Naive thymus-derived CD4-positive, alpha-beta T cell (primary cell): ENCODE measurements at regions not wholly inside any gene's neighbourhood (a gene's known extent, or its start where the extent isn't known, plus 50 kb on each side); places are given as distances from the start of the nearest gene placed in this dataset.
"Not testable (repeated sequence)": the region's sequence is repeated elsewhere in the genome, so short reads cannot be mapped to it uniquely, and the experiment has no call there.

Experiments
- ATAC-seq: fragments of 150-1000 bp; cut with Tn5 transposase; 2 replicates; pipeline ENCODE4 v1.10.0; 2021; ENCODE audit warnings: mild to moderate bottlenecking, moderate library complexity
- CTCF ChIA-PET: fragments of 350-600 bp; sonication (Branson Sonifier 250); formaldehyde crosslinking; loops from one replicate; lab custom pipeline; 2021; ENCODE audit warnings: antibody characterized with exemption; lab: Charles Lee
- POLR2A ChIA-PET: fragments of 350-600 bp; sonication (Branson Sonifier 250); formaldehyde crosslinking; loops from one replicate; lab custom pipeline; 2021; ENCODE audit warnings: antibody characterized with exemption, inconsistent platforms; lab: Charles Lee
- DNase-seq, 9 donors: peaks; one replicate each; pipeline versions ENCODE4 v3.0.0 to v3.0.0-alpha.2; 2020 to 2022; ENCODE audit warnings: mixed read lengths in 1 of 9
- H3K27ac ChIP-seq: one replicate; pipeline ENCODE4 v1.7.0; 2013; ENCODE audit warnings: mild to moderate bottlenecking, low read depth, low read length, moderate library complexity
- H3K27me3 ChIP-seq, 2 donors: one replicate each; pipeline ENCODE4 v1.7.0; 2013; ENCODE audit warnings: low read length in 2 of 2, mild to moderate bottlenecking in 2 of 2, moderate library complexity in 2 of 2; ENCODE audit not compliant: control insufficient read depth in 2 of 2, insufficient read depth in 2 of 2
- H3K36me3 ChIP-seq, 3 experiments: 1 replicate in 2 of 3; 2 replicates in 1 of 3; pipeline ENCODE4 v1.7.0; 2013; ENCODE audit warnings: low read length in 3 of 3, mild to moderate bottlenecking in 3 of 3, moderate library complexity in 1 of 3; ENCODE audit not compliant: insufficient read depth in 3 of 3, control insufficient read depth in 2 of 3
- H3K4me1 ChIP-seq, 2 donors: one replicate each; pipeline ENCODE4 v1.7.0; 2013; ENCODE audit warnings: low read length in 2 of 2, mild to moderate bottlenecking in 2 of 2, moderate library complexity in 1 of 2; ENCODE audit not compliant: control insufficient read depth in 2 of 2, insufficient read depth in 2 of 2
- H3K4me3 ChIP-seq: 2 replicates; pipeline ENCODE4 v1.7.0; 2013; ENCODE audit warnings: mild to moderate bottlenecking, low read length
- H3K9me3 ChIP-seq, 3 experiments: 1 replicate in 2 of 3; 2 replicates in 1 of 3; pipeline ENCODE4 v1.7.0; 2013; ENCODE audit warnings: low read length in 3 of 3; ENCODE audit not compliant: control insufficient read depth in 2 of 3
- H3K27ac Mint-ChIP-seq, 9 donors: one replicate each; pipeline ENCODE4 v1.8.0; 2020 to 2022; ENCODE audit warnings: mixed read lengths in 9 of 9, mild to moderate bottlenecking in 8 of 9, moderate library complexity in 5 of 9, inconsistent platforms in 2 of 9
- H3K27me3 Mint-ChIP-seq, 5 donors: one replicate each; pipeline ENCODE4 v1.8.0; 2021 to 2022; ENCODE audit warnings: mixed read lengths in 5 of 5, mild to moderate bottlenecking in 1 of 5
- H3K36me3 Mint-ChIP-seq, 5 donors: one replicate each; pipeline ENCODE4 v1.8.0; 2020 to 2022; ENCODE audit warnings: mixed read lengths in 5 of 5, mild to moderate bottlenecking in 3 of 5, inconsistent platforms in 1 of 5
- H3K4me1 Mint-ChIP-seq, 7 donors: one replicate each; pipeline ENCODE4 v1.8.0; 2020 to 2022; ENCODE audit warnings: mixed read lengths in 7 of 7, mild to moderate bottlenecking in 3 of 7, inconsistent platforms in 1 of 7
- H3K4me3 Mint-ChIP-seq, 10 donors: one replicate each; pipeline ENCODE4 v1.8.0; 2020 to 2022; ENCODE audit warnings: mild to moderate bottlenecking in 10 of 10, mixed read lengths in 10 of 10, moderate library complexity in 6 of 10, inconsistent platforms in 2 of 10
- H3K9me3 Mint-ChIP-seq, 11 donors: one replicate each; pipeline ENCODE4 v1.8.0; 2020 to 2022; ENCODE audit warnings: mixed read lengths in 11 of 11, mild to moderate bottlenecking in 4 of 11, inconsistent platforms in 1 of 11, moderate library complexity in 1 of 11
- intact Hi-C, 2 donors: fragments of 100-400 bp; cut with micrococcal nuclease; formaldehyde crosslinking; loops; one replicate each; pipeline ENCODE4 v1.15.1; 2023

DNA sequence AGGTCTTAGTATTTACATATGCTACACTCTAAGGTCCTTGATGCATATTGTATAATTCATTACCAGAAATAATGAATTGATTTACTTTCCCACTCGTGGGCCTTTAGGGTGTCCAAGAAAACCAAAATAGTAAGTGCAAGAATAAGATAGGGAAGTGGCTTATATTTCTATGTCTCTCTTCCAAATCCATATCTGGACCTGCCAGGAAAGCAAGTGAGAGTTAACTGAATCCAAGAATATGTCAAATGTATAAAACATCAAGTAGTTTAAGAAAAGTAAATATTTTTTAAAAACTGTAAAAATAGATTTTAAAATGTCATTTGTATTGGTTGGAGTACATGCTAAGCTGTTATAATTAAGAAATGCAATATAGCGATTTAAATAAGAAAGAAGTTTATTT lies 1072.1 kb downstream of the OTOL1 start:
- Histone ChIP-seq H3K27ac (no peak overlapping the region), H3K27me3 (no peaks in the 10 kb centered on the region), H3K4me1 (no peaks in the 10 kb centered on the region), H3K4me3 (no peak overlapping the region), H3K9me3 (no peaks in the 10 kb centered on the region), H3K36me3 (no peaks in the 10 kb centered on the region)
- intact Hi-C loops = no loop called here
- H3K9me3 Mint-ChIP-seq = peaks cover 0 to 14% (median 0%) of the 10 kb centered on the region in 11 donors
- H3K27me3 Mint-ChIP-seq = no peaks in the 10 kb centered on the region
- H3K4me1 Mint-ChIP-seq = no peaks in the 10 kb centered on the region
- no peak overlapping the region for H3K27ac Mint-ChIP-seq
- CTCF ChIA-PET = interaction anchor here (0.5 kb wide), 1 partner anchor 30 kb away, joined by 3 read pairs; no protein-coding TSS in a partner anchor
- DNase-seq (no peak), ATAC-seq (no peak)
- no peak overlapping the region for H3K4me3 Mint-ChIP-seq
- H3K36me3 Mint-ChIP-seq = no peaks in the 10 kb centered on the region
- POLR2A ChIA-PET = no interaction called here

DNA sequence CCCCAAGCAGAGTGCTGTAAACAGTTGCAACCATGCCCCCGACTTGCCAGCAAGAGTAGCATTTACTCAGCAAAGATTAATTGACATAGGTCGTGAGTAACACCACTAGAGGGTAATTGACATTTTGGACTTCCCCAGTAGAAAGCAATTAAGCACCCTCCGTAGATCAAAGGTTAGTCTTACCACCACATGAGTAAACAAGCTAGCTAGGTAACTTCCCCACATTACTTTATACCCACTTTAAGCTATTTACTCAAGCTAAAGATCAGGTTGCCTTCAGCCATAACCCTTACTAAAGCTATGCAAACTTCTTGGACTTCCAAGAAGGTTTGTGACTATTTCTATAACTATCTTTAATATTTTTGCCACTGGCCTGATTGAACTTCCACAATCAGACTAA lies 1072.7 kb downstream of the OTOL1 start:
- ChIA-PET POLR2A (no interaction called here), CTCF (interaction anchor here (0.5 kb wide), 1 partner anchor 30 kb away, joined by 3 read pairs; no protein-coding TSS in a partner anchor)
- DNase-seq = no peak
- ATAC-seq = no peak
- no peaks in the 10 kb centered on the region for H3K4me1 Mint-ChIP-seq
- intact Hi-C loops = no loop called here
- H3K27me3 Mint-ChIP-seq = no peaks in the 10 kb centered on the region
- H3K36me3 Mint-ChIP-seq = no peaks in the 10 kb centered on the region
- no peak overlapping the region for H3K4me3 ChIP-seq
- no peaks in the 10 kb centered on the region for H3K4me1 ChIP-seq
- peaks cover 0 to 14% (median 0%) of the 10 kb centered on the region in 11 donors for H3K9me3 Mint-ChIP-seq
- H3K36me3 ChIP-seq = no peaks in the 10 kb centered on the region
- no peak overlapping the region for H3K27ac Mint-ChIP-seq
- H3K4me3 Mint-ChIP-seq = no peak overlapping the region
- H3K9me3 ChIP-seq = no peaks in the 10 kb centered on the region
- H3K27ac ChIP-seq = no peak overlapping the region
- H3K27me3 ChIP-seq = no peaks in the 10 kb centered on the region

DNA sequence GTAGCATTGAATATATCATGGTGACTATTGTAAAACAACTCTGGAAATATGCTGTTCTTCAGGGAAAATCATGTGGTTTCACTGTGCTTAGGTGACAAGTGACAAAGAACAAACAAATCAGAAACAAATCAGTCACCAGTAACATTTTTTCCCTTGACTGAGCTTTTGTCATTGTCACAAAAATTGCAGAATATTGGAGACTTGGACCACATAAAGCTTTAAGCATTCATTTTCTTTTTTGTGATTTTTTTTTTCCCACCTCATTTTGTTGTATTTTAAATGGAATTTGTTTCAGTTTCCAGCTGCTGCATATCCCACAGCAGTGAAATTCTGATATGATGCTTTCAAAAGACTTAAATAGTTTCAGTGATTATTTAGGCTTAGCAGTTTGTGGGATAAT lies 1088.4 kb downstream of the OTOL1 start:
- H3K27ac Mint-ChIP-seq = no peak overlapping the region
- no peaks in the 10 kb centered on the region for H3K36me3 ChIP-seq
- H3K9me3 Mint-ChIP-seq = peaks cover 0 to 20% (median 4%) of the 10 kb centered on the region in 11 donors
- intact Hi-C loops = no loop called here
- CTCF ChIA-PET = no interaction called here
- H3K4me1 Mint-ChIP-seq = no peaks in the 10 kb centered on the region
- no peak overlapping the region for H3K4me3 ChIP-seq
- no peaks in the 10 kb centered on the region for H3K9me3 ChIP-seq
- H3K27me3 Mint-ChIP-seq = no peaks in the 10 kb centered on the region
- ATAC-seq (no peak), DNase-seq (no peak)
- no peaks in the 10 kb centered on the region for H3K4me1 ChIP-seq
- no peak overlapping the region for H3K27ac ChIP-seq
- H3K4me3 Mint-ChIP-seq = no peak overlapping the region
- POLR2A ChIA-PET = no interaction called here
- H3K27me3 ChIP-seq = no peaks in the 10 kb centered on the region
- H3K36me3 Mint-ChIP-seq = no peaks in the 10 kb centered on the region

DNA sequence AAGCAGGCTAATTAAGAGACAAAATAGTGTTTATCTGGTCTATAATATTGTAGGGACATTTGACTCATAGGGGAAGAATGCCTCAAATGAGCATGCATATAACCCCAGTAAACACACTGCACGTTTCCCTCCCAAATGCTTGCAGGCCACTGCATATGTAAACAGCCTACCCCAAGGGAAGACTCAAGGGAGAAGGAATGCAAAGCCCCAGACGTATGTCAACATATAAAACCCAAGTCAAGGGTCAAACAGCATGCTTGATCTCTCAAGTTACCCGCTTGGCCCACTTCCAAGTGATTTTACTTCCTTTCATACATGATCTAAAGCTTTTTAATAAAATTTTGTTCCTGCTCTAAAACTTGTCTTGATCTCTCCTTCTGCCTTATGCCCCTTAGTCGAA lies 1090.0 kb downstream of the OTOL1 start:
- no peak overlapping the region for H3K4me3 Mint-ChIP-seq
- no peak overlapping the region for H3K27ac Mint-ChIP-seq
- peaks cover 0 to 15% (median 4%) of the 10 kb centered on the region in 11 donors for H3K9me3 Mint-ChIP-seq
- intact Hi-C loops = no loop called here
- Histone ChIP-seq H3K27me3 (no peaks in the 10 kb centered on the region), H3K9me3 (no peaks in the 10 kb centered on the region), H3K4me3 (no peak overlapping the region), H3K27ac (no peak overlapping the region), H3K4me1 (no peaks in the 10 kb centered on the region), H3K36me3 (no peaks in the 10 kb centered on the region)
- no peaks in the 10 kb centered on the region for H3K4me1 Mint-ChIP-seq
- DNase-seq (no peak), ATAC-seq (no peak)
- H3K36me3 Mint-ChIP-seq = no peaks in the 10 kb centered on the region
- ChIA-PET CTCF (no interaction called here), POLR2A (no interaction called here)
- no peaks in the 10 kb centered on the region for H3K27me3 Mint-ChIP-seq

DNA sequence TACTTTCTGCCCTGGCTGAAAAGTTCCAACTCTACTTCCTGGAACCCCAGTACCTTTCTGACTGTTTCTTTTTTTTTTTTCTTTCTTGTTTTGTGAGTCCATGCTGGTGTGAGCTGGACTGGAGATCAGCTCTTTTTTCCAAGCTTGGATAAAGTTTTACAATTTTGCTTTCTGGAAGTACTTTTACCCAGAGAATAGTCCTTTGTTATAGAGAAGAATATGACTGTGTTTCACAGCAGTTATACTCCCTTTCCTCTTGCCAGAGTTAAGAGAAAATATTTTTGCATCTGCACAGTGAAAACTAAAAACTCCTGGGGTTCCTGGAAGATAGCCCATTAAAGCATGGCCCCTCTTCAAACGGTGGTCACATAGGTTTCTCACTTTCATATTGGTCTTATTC lies 1100.6 kb downstream of the OTOL1 start:
- H3K4me3 ChIP-seq = no peak overlapping the region
- H3K4me1 ChIP-seq = no peaks in the 10 kb centered on the region
- no peaks in the 10 kb centered on the region for H3K27me3 ChIP-seq
- no peaks in the 10 kb centered on the region for H3K36me3 ChIP-seq
- no peak overlapping the region for H3K27ac ChIP-seq
- H3K27me3 Mint-ChIP-seq = no peaks in the 10 kb centered on the region
- intact Hi-C loops = no loop called here
- no peak overlapping the region for H3K27ac Mint-ChIP-seq
- no peak overlapping the region for H3K4me3 Mint-ChIP-seq
- DNase-seq (no peak), ATAC-seq (no peak)
- H3K9me3 ChIP-seq = no peaks in the 10 kb centered on the region
- POLR2A ChIA-PET = no interaction called here
- H3K36me3 Mint-ChIP-seq = no peaks in the 10 kb centered on the region
- H3K4me1 Mint-ChIP-seq = no peaks in the 10 kb centered on the region
- CTCF ChIA-PET = no interaction called here
- H3K9me3 Mint-ChIP-seq = peaks cover 0 to 15% (median 5%) of the 10 kb centered on the region in 11 donors

DNA sequence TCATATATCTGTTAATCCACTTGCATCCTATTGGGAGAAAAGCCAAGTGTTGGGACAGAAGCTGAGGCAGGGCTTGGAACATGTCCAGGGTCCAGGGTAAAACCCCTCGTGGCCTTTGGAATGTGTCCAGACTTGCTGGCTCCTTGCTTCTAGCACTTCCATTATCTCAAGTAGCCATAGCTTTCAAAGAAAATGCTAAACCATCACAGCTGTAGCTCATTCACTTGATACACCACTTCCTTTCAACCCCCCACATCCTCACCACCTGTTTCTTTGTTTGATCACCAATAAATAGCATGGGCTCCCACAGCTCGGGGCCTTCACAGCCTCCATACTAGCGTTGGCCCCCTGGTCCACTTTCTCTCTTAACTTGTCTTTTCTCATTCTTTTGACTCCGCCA lies 1101.9 kb downstream of the OTOL1 start:
- CTCF ChIA-PET = interaction anchor here (0.7 kb wide), 1 partner anchor 29 kb away, joined by 3 read pairs; no protein-coding TSS in a partner anchor
- H3K9me3 ChIP-seq, H3K36me3 ChIP-seq, ATAC-seq, H3K27me3 Mint-ChIP-seq, H3K4me1 ChIP-seq, intact Hi-C loops, H3K27me3 ChIP-seq, H3K36me3 Mint-ChIP-seq, H3K27ac ChIP-seq, H3K4me3 ChIP-seq, H3K4me1 Mint-ChIP-seq, DNase-seq, H3K4me3 Mint-ChIP-seq, POLR2A ChIA-PET, H3K27ac Mint-ChIP-seq: not testable (repeated sequence)
- H3K9me3 Mint-ChIP-seq = peaks cover 1 to 18% (median 5%) of the 10 kb centered on the region in 11 donors

DNA sequence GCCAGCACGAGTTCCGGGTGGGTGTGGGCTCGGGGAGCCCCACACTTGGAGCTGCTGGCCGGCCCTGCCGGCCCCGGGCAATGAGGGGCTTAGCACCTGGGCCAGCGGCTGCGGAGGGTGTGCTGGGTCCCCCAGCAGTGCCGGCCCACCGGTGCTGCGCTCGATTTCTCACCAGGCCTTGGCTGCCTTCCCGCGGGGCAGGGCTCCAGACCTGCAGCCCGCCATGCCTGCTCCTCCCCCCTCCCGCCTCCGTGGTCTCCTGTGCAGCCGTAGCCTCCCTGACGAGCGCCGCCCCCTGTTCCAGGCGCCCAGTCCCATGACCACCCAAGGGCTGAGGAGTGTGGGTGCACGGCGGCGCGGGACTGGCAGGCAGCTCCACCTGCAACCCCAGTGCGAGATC lies 1103.1 kb downstream of the OTOL1 start:
- not testable (repeated sequence) for H3K4me1 Mint-ChIP-seq

More for the DNA sequence above, 1103.1 kb downstream of the OTOL1 start:
- H3K27ac Mint-ChIP-seq, DNase-seq, ATAC-seq, H3K27me3 ChIP-seq, intact Hi-C loops, H3K27ac ChIP-seq, H3K4me3 ChIP-seq, H3K36me3 Mint-ChIP-seq, H3K27me3 Mint-ChIP-seq, H3K9me3 ChIP-seq, H3K36me3 ChIP-seq, CTCF ChIA-PET, H3K4me3 Mint-ChIP-seq, H3K4me1 ChIP-seq, POLR2A ChIA-PET: not testable (repeated sequence)
- H3K9me3 Mint-ChIP-seq = peaks cover 1 to 20% (median 5%) of the 10 kb centered on the region in 11 donors
